Upper lobe of left lung (tissue), 6 donors: ENCODE measurements at regions not wholly inside any gene's neighbourhood (a gene's known extent, or its start where the extent isn't known, plus 50 kb on each side); places are given as distances from the start of the nearest gene placed in this dataset.

Source experiments
- ATAC-seq, 2 donors: fragments of 200-7000 bp; cut with Tn5 transposase; one replicate each; pipeline ENCODE4 v1.9.1; 2022; ENCODE audit warnings: mild to moderate bottlenecking in 2 of 2, moderate library complexity in 2 of 2; ENCODE audit not compliant: low FRiP score in 2 of 2
- DNase-seq, 2 donors: peaks; one replicate each; pipeline ENCODE4 v3.0.0-alpha.2; 2019 to 2020
- H3K27ac ChIP-seq, 4 donors: fragments of 200-600 bp; sonication (generic); one replicate each; pipeline ENCODE4 v1.5.1; 2016 to 2019
- H3K27me3 ChIP-seq, 4 donors: fragments of 200-600 bp; sonication (generic); one replicate each; pipeline ENCODE4 v1.5.1; 2017 to 2019
- H3K36me3 ChIP-seq, 4 donors: fragments of 200-600 bp; sonication (generic); one replicate each; pipeline ENCODE4 v1.5.1; 2016 to 2019
- H3K4me1 ChIP-seq, 4 donors: fragments of 200-600 bp; sonication (generic); one replicate each; pipeline ENCODE4 v1.5.1; 2018 to 2019
- H3K4me3 ChIP-seq, 4 donors: fragments of 200-600 bp; sonication (generic); one replicate each; pipeline ENCODE4 v1.5.1; 2017 to 2019; ENCODE audit warnings: mild to moderate bottlenecking in 2 of 4, moderate library complexity in 1 of 4
- H3K9me3 ChIP-seq, 4 donors: fragments of 200-600 bp; sonication (generic); one replicate each; pipeline ENCODE4 v1.5.1; 2018 to 2019
- EP300 ChIP-seq, 4 donors: sonication (generic); formaldehyde crosslinking; IDR thresholded peaks; one replicate each; pipeline ENCODE4 v1.5.1; 2017; ENCODE audit warnings: antibody characterized with exemption in 4 of 4, control low read depth in 2 of 4
- POLR2A ChIP-seq, 4 donors: fragments of 450-650 bp; IDR thresholded peaks; one replicate each; pipeline ENCODE4 v1.5.1; 2016 to 2017; ENCODE audit warnings: antibody characterized with exemption in 4 of 4, mild to moderate bottlenecking in 2 of 4
- POLR2AphosphoS5 ChIP-seq, 2 donors: sonication (generic); formaldehyde crosslinking; IDR thresholded peaks; one replicate each; pipeline ENCODE4 v1.5.1; 2017; ENCODE audit warnings: antibody characterized with exemption in 2 of 2
- WGBS, 2 donors: methylation state at CpG; one replicate each; pipeline ENCODE4 v1.1.5; 2017 to 2018; 5-methylcytosine and 5-hydroxymethylcytosine counted together
- TF ChIP-seq, protein P1 (sequence below), 6 experiments: fragments of 450-650 bp in 4 of 6; fragments of 200-600 bp in 2 of 6; sonication (generic) in 2 of 6; IDR thresholded peaks; one replicate each; pipeline ENCODE4 v1.5.1; 2016 to 2019; ENCODE audit warnings: antibody characterized with exemption in 6 of 6
- donor health status: DM: no; HTN: no; CAD: no; lungs with moderate emphysema.
- donor health status: DM: no; HTN: yes; CAD: no; lungs with severe emphysema.

GRCh38 chr3:73120710-73121109 is 59.3 kb downstream of the EBLN2 start:
- no peak overlapping the region for H3K27ac ChIP-seq
- 79 to 88% methylated on average over 1 of the region's 1 CpG for WGBS, 2 donors
- TF ChIP-seq POLR2AphosphoS5 (IDR thresholded peaks at IDR 0.05): no peak
- TF ChIP-seq POLR2A (IDR thresholded peaks at IDR 0.05): no peak
- TF ChIP-seq EP300 (IDR thresholded peaks at IDR 0.05): no peak
- TF ChIP-seq, protein P1, sequence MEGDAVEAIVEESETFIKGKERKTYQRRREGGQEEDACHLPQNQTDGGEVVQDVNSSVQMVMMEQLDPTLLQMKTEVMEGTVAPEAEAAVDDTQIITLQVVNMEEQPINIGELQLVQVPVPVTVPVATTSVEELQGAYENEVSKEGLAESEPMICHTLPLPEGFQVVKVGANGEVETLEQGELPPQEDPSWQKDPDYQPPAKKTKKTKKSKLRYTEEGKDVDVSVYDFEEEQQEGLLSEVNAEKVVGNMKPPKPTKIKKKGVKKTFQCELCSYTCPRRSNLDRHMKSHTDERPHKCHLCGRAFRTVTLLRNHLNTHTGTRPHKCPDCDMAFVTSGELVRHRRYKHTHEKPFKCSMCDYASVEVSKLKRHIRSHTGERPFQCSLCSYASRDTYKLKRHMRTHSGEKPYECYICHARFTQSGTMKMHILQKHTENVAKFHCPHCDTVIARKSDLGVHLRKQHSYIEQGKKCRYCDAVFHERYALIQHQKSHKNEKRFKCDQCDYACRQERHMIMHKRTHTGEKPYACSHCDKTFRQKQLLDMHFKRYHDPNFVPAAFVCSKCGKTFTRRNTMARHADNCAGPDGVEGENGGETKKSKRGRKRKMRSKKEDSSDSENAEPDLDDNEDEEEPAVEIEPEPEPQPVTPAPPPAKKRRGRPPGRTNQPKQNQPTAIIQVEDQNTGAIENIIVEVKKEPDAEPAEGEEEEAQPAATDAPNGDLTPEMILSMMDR (IDR thresholded peaks at IDR 0.05): no peak
- DNase-seq: no peak
- no peaks in the 10 kb centered on the region for H3K9me3 ChIP-seq
- H3K4me3 ChIP-seq: no peak overlapping the region
- no peaks in the 10 kb centered on the region for H3K4me1 ChIP-seq
- no peaks in the 10 kb centered on the region for H3K27me3 ChIP-seq
- ATAC-seq: no peak
- H3K36me3 ChIP-seq: no peaks in the 10 kb centered on the region

DNA sequence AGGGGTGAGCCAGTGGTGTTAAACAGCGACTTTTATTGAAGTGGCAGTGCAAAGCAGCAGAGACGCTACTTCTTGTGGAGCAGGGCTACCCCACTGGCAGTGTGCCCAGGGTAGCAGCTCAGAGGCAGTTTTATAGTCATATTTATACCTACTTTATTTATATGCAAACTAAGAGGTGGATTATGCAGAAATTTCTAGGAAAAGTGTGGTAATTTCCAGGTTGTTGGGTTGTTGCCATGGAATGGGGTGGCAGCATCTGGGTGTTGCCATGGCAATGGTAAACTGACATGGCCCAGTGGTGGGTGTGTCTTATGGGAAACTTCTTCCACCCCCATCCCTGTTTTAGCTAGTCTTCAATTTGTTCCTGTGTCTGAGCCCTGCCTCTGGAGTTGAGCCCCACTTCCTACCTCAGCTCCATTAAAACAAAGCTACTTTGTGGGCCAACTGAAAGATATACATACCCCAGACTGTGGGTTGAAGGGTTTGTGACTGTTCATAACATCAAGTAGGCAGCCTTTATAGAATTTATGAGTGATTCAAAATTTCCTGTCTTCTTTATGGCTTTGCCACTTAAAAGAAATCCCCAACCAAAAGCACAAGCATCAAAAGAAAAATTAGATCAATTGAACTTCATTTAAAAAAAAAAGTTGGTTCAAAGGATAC is 60.3 kb downstream of the EBLN2 start:
- Histone ChIP-seq H3K36me3 (no peaks in the 10 kb centered on the region), H3K9me3 (no peaks in the 10 kb centered on the region), H3K27ac (no peak overlapping the region), H3K4me1 (no peaks in the 10 kb centered on the region), H3K4me3 (no peak overlapping the region), H3K27me3 (no peaks in the 10 kb centered on the region)
- no peak for ATAC-seq
- 84 to 86% methylated on average over 2 of the region's 2 CpGs for WGBS, 2 donors
- no peak for DNase-seq
- no peak for TF ChIP-seq EP300 (IDR thresholded peaks at IDR 0.05)
- TF ChIP-seq POLR2AphosphoS5 (IDR thresholded peaks at IDR 0.05): no peak
- TF ChIP-seq, protein P1 (IDR thresholded peaks at IDR 0.05): no peak
- no peak for TF ChIP-seq POLR2A (IDR thresholded peaks at IDR 0.05)

GRCh38 chr3:73134034-73134433 is 72.6 kb downstream of the EBLN2 start:
- H3K9me3 ChIP-seq: no peaks in the 10 kb centered on the region
- no peak overlapping the region for H3K4me3 ChIP-seq
- TF ChIP-seq POLR2AphosphoS5 (IDR thresholded peaks at IDR 0.05) (no peak), POLR2A (IDR thresholded peaks at IDR 0.05) (no peak), EP300 (IDR thresholded peaks at IDR 0.05) (no peak)
- TF ChIP-seq, protein P1 (IDR thresholded peaks at IDR 0.05): no peak
- no peak overlapping the region for H3K27ac ChIP-seq
- 72% methylated on average over 1 of the region's 1 CpG; no CpG with 5 or more reads in 1 of the 2 donors for WGBS, 2 donors
- ATAC-seq (no peak), DNase-seq (no peak)
- H3K27me3 ChIP-seq: no peaks in the 10 kb centered on the region
- H3K36me3 ChIP-seq: no peaks in the 10 kb centered on the region
- no peaks in the 10 kb centered on the region for H3K4me1 ChIP-seq

- DNase-seq (no peak), ATAC-seq (no peak)
- Histone ChIP-seq H3K36me3 (no peaks in the 10 kb centered on the region), H3K4me1 (no peaks in the 10 kb centered on the region), H3K9me3 (no peaks in the 10 kb centered on the region), H3K4me3 (no peak overlapping the region), H3K27ac (no peak overlapping the region), H3K27me3 (no peaks in the 10 kb centered on the region)
- 75 to 81% methylated on average over 6 of the region's 6 CpGs for WGBS, 2 donors
- no peak for TF ChIP-seq POLR2AphosphoS5 (IDR thresholded peaks at IDR 0.05)
- no peak for TF ChIP-seq POLR2A (IDR thresholded peaks at IDR 0.05)
- TF ChIP-seq EP300 (IDR thresholded peaks at IDR 0.05): no peak
- TF ChIP-seq, protein P1 (IDR thresholded peaks at IDR 0.05): no peak
Measured at GRCh38 chr3:73136941-73137340, 75.5 kb downstream of the EBLN2 start.
